T-helper 22 cell (primary cell): ENCODE measurements at regions not wholly inside any gene's neighbourhood (a gene's known extent, or its start where the extent isn't known, plus 50 kb on each side); places are given as distances from the start of the nearest gene placed in this dataset.

Experiments used
- DNase-seq: peaks from one replicate; pipeline ENCODE4 v3.0.0-alpha.2; 2020; ENCODE audit warnings: low read depth

- DNase-seq = no peak
Observed at GRCh38 chr1:194155962-194156361, 969.5 kb upstream of the B3GALT2 start.

DNA sequence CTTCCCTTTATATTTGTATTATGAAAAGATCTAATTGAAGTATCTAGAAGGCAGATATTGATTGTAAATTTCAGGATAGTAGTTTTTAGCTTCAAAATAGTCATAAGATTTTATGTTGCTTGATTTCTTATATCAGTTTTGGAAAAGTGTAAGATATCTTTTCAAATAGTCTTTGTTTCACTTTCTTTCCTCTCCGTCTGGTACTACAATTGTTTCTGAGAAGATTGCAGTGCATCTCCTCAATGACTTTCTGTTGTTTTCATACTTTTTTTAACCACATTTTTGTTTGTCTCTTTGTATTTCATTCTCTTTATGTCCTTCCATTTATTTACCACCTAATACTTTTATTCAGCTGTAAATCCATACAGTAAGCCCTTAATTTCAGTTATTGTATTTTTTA, 964.6 kb upstream of the B3GALT2 start:
- DNase-seq = no peak

DNA sequence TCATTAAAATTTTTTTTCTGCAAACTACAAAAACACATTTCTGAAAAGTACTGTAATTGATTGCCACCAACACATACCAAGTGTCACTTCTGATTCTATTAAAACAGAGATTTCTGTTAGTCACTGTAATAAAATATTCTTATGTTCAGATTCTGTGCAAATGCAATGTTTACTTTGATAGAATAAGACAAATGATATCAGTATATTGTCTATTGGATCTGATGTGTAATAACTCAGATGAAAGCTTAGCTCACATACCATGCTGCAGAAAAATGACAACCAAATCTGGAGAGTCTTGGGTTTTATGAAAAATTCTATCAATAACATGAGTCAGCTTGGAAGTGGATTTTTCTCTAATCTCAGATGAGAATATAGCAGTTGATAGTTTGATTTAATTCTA, 963.8 kb upstream of the B3GALT2 start:
- DNase-seq = no peak

DNA sequence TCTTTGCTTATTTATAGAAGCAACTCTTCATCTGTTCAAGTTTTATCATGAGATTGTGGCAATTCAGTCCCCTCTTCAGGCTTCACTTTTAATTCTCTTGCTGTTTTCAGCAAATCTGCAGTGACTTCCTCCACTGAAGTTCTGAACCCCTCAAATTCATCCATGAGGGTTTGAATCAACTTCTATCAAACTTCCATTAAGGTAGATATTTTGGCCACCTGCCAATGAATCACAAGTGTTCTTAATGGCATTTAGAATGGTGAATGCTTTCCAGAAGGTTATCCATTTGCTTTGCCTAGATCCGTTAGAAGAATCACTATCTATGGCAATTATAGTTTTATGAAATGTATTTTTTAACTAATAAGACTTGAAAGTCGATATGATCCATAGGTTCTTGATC, 946.7 kb upstream of the B3GALT2 start:
- DNase-seq = no peak

DNA sequence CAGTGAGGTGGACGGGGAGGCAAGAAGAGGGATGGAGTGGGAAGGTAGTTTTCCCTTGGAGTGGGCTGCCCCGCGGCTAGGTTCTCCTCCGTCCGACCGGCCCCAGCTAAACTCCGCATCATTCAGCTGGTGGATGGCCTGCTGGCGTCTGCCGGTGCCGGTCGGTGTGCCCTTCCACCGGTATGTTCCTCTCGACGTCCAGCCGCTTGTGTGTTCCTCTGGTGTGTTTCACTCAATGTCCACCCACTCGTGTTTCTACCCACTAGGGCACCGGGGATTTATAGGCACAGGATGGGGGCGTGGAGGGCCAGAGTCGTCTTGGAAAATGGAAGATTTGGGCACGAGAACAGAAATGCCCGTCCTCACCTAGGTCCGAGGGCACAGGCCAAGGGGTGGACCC, 931.7 kb upstream of the B3GALT2 start:
- DNase-seq = no peak

GRCh38 chr1:194117582-194117981, 931.2 kb upstream of the B3GALT2 start:
- no peak for DNase-seq

- no peak for DNase-seq
Observed at GRCh38 chr1:194114288-194114687, 927.9 kb upstream of the B3GALT2 start.

GRCh38 chr1:194105381-194105780, 919.0 kb upstream of the B3GALT2 start:
- DNase-seq = no peak

- DNase-seq = no peak
Observed at GRCh38 chr1:194104247-194104844, 917.9 kb upstream of the B3GALT2 start.

DNA sequence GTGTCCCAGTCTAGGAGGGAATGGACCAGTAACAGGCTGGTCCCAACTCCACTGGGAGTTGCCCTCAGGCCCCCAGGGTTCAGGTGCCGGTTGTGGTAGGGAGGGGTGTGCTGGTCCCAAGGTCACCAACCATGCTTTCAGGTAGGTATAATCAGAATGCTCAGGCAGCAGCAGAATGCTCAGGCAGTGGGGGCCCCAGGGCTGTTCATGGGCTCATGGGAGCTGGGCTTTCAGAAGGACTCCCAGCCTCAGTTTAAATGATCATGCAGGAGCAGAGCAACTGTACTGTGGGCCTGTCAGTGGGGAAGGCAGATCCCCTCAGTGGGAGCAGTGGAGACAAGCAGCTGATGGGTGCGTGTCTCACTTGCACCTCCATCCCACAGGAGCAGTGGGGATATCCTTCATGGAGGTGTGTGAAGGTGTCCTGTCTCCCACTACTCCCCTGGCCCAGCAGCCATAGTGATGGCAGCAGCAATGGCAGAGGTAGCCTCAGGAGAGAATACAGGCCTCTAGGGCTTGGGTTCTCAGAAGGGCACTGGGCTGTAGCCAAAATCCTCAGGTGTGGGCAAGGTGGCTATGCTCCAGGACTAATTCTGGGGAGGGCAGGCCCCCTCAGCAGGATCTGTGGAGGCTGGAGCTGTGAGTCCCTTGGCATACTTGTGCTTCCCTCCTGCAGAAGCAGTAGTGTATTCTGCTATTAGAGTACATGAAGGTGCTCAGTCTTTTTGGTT, 917.3 kb upstream of the B3GALT2 start:
- no peak for DNase-seq

- no peak for DNase-seq
Observed at GRCh38 chr1:194103101-194103500, 916.7 kb upstream of the B3GALT2 start.

- no peak for DNase-seq
Observed at GRCh38 chr1:194102607-194103006, 916.2 kb upstream of the B3GALT2 start.

DNA sequence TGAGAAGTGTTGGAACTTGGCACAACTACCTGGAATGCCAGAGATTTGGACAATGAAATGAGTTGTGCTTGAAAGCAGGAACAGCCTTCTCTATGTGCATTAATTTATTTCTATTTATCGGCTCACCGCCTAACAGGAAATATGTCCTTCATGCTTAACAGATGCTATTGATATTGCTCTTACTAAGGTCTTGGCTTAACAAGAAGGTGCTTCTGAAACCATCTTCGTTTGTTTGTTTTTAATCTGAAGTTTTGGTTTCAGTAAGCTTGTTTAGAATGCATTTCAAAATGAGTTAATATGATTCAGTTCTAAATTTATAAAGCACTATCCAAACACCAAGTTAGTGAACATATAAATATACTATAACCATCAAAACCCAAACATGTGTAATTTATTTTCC, 898.3 kb upstream of the B3GALT2 start:
- no peak for DNase-seq

- no peak for DNase-seq
Observed at GRCh38 chr1:194081444-194081843, 895.0 kb upstream of the B3GALT2 start.

GRCh38 chr1:194080826-194081225, 894.4 kb upstream of the B3GALT2 start:
- DNase-seq = no peak

- DNase-seq = no peak
Observed at GRCh38 chr1:194078765-194079164, 892.4 kb upstream of the B3GALT2 start.

DNA sequence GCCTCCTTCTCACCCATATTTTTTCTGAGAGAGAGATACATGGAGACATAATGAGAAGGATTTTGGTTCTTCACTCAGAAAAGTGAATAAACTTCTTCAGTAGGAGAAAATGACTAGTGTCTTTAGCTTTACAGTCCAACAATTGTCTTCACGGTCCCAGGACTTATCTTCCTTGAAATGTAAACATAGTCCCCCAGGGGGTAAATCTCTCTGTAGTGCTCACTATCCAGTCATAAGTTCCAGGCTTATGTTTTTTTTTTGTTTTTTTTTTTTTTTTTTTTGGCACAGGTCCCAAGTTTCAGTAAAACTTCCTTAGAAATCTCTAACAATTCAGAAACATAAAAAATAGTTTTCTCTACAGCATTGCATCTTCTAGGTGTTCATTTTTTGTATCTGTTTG, 890.2 kb upstream of the B3GALT2 start:
- no peak for DNase-seq

GRCh38 chr1:194073833-194074232, 887.4 kb upstream of the B3GALT2 start:
- no peak for DNase-seq

DNA sequence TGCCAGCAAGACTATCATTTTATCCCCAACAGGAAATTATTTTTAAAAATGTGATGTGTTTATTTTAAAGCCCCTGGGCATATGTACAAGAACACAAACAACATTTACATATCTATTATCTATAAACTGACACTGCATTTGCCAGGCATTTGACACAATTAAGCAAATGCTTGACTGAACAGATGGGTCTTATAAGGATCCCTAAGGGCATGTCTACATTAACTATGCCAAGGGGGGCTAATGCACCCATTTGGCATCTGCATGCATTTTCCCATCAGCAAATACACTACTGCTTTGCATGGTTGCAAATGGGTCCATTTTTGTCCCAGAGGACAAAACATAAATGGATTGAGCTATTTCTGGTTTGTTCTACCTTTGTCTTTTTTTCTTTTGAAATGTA, 884.8 kb upstream of the B3GALT2 start:
- DNase-seq = no peak

- no peak for DNase-seq
Observed at GRCh38 chr1:194069831-194070218, 883.4 kb upstream of the B3GALT2 start.

DNA sequence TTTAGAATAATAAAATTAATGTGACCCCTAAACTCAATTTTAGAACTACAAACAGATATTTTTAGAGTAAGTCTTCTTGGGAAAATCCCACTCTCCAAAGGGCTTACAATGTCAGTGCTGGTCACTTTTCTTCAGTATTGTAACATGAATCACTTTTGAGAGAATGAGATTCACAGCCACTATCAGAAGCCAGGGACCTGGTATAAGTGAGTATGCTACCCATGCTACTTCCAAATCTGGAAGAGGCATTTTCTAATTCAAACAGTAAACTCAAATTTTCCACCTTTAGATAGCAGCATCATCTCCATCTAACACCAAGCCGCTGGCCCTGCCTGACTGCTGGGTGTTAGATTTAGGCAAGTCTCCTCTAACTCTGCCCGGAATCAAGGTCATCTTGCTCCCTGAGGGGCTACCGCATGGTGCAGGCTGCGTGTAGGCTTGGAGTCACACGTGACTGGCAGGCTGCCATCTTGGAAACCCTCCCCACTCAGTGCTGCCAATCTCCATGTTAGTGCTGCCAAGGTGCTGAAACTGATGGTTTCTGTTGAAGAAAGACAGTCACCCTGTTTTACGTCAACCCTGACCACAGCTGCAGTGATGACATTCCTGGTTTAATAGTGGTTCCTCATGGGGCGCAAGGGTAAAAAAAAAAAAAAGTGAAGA, 882.9 kb upstream of the B3GALT2 start:
- DNase-seq = no peak

DNA sequence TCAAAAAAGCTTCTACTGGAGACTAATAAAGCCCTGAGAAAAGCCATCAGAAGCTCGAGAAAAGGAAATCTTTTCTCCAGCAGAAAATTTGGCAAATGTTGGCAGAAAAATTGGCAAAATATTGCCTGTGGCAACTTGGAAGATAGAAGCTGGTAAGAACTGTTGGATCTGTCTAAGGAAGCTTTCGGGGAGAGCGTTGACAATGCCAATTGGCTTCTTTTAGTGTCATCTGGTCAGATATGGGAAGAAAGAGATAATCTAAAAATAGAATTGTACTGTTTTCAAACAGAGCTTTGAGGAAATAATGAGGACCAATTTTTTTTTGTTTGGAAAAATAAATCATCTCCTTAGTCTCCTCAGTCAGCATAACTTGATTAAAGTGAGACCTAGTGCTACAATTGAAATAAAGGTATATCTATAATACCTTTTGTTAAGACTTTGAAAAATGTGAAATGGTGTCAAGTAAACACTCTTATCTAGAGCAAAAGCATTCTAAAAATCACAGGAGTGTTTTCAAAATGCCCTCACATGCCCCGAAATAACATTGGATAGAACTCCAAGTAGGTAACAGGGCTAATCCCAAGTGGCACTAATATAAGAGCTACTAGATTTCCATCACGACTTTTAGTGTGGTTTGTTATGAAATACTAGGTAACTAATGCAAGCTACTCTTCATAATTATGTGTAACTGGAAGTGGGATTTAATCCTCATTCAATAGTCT, 882.2 kb upstream of the B3GALT2 start:
- DNase-seq = no peak

DNA sequence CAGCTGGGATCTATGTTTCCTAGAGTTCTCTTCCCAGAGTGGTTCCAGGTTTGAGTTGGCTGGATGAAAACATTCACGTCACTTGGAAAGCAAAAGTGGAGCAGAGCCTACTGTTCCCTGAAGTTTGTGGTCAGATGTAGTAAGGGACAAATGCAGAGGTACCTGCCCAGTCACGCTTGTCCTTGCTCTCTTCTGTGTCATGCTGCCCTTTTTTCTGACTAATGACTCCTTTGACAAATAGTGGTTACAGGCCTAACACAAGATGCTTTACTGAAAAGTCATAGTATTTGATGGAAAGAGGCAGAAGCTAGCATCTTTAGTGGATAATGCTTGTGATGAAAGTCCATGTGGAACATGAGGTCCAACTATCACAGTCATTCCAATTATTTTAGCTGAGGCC, 881.4 kb upstream of the B3GALT2 start:
- no peak for DNase-seq
